Activated naive CD8-positive, alpha-beta T cell treated with anti-CD3 and anti-CD28 coated beads, Interleukin-2, amount 10 ng/mL, durations not matched to agents 7 days and 5 days (primary cell): ENCODE measurements at regions not wholly inside any gene's neighbourhood (a gene's known extent, or its start where the extent isn't known, plus 50 kb on each side); places are given as distances from the start of the nearest gene placed in this dataset.
A peak's percentile ranks its signal among the peaks of the same experiment; 100 is the strongest.

ENCODE experiments used
- ATAC-seq: fragments of 150-1000 bp; cut with Tn5 transposase; one replicate; pipeline ENCODE4 v1.10.0; 2021; ENCODE audit warnings: low read depth, moderate library complexity
- POLR2A ChIA-PET: fragments of 350-600 bp; sonication (Branson Sonifier 250); formaldehyde crosslinking; loops from one replicate; lab custom pipeline; 2021; ENCODE audit warnings: antibody characterized with exemption; lab: Charles Lee
- DNase-seq: peaks from one replicate; pipeline ENCODE4 v3.0.0; 2021
- H3K27ac Mint-ChIP-seq: one replicate; pipeline ENCODE4 v1.8.0; 2022; ENCODE audit warnings: mild to moderate bottlenecking, mixed read lengths
- H3K27me3 Mint-ChIP-seq: one replicate; pipeline ENCODE4 v1.8.0; 2022; ENCODE audit warnings: mild to moderate bottlenecking, moderate library complexity, mixed read lengths
- H3K36me3 Mint-ChIP-seq: one replicate; pipeline ENCODE4 v1.8.0; 2021; ENCODE audit warnings: mild to moderate bottlenecking, mixed read lengths
- H3K4me1 Mint-ChIP-seq: one replicate; pipeline ENCODE4 v1.8.0; 2021; ENCODE audit warnings: mixed read lengths
- H3K4me3 Mint-ChIP-seq: one replicate; pipeline ENCODE4 v1.8.0; 2022; ENCODE audit warnings: mild to moderate bottlenecking, moderate library complexity, mixed read lengths
- H3K9me3 Mint-ChIP-seq: one replicate; pipeline ENCODE4 v1.8.0; 2021; ENCODE audit warnings: mixed read lengths

- H3K27me3 Mint-ChIP-seq, result peaks cover 36% of the 10 kb centered on the region
- DNase-seq (no peak), ATAC-seq (no peak)
- POLR2A ChIA-PET, result no interaction called here
- no peaks in the 10 kb centered on the region for H3K9me3 Mint-ChIP-seq
- H3K4me3 Mint-ChIP-seq, result peak overlapping the region; percentile 22
- H3K4me1 Mint-ChIP-seq, result peaks cover 4% of the 10 kb centered on the region
- H3K27ac Mint-ChIP-seq, result no peak overlapping the region
- no peaks in the 10 kb centered on the region for H3K36me3 Mint-ChIP-seq
Observed at GRCh38 chr15:47184908-47185801, 532.1 kb upstream of the SEMA6D start.

- H3K9me3 Mint-ChIP-seq, result no peaks in the 10 kb centered on the region
- peaks cover 36% of the 10 kb centered on the region for H3K27me3 Mint-ChIP-seq
Observed at GRCh38 chr15:47186075-47186474, 531.2 kb upstream of the SEMA6D start.

GRCh38 chr15:47188758-47189507, 528.4 kb upstream of the SEMA6D start:
- no peak overlapping the region for H3K27ac Mint-ChIP-seq
- H3K4me3 Mint-ChIP-seq, result no peak overlapping the region
- POLR2A ChIA-PET, result no interaction called here
- peaks cover 4% of the 10 kb centered on the region for H3K4me1 Mint-ChIP-seq
- peaks cover 22% of the 10 kb centered on the region for H3K27me3 Mint-ChIP-seq
- no peaks in the 10 kb centered on the region for H3K9me3 Mint-ChIP-seq
- DNase-seq, result no peak
- H3K36me3 Mint-ChIP-seq, result no peaks in the 10 kb centered on the region
- ATAC-seq, result no peak

More at GRCh38 chr15:47186075-47186474, 531.2 kb upstream of the SEMA6D start:
- Mint-ChIP-seq H3K36me3 (no peaks in the 10 kb centered on the region), H3K4me3 (no peak overlapping the region), H3K27ac (no peak overlapping the region), H3K4me1 (peaks cover 4% of the 10 kb centered on the region)
- DNase-seq, result no peak
- POLR2A ChIA-PET, result no interaction called here
- ATAC-seq, result no peak

GRCh38 chr15:47194718-47195117, 522.6 kb upstream of the SEMA6D start:
- POLR2A ChIA-PET, result no interaction called here
- H3K9me3 Mint-ChIP-seq, result no peaks in the 10 kb centered on the region
- no peak overlapping the region for H3K27ac Mint-ChIP-seq
- no peak for DNase-seq
- H3K4me3 Mint-ChIP-seq, result no peak overlapping the region
- H3K36me3 Mint-ChIP-seq, result no peaks in the 10 kb centered on the region
- no peaks in the 10 kb centered on the region for H3K4me1 Mint-ChIP-seq
- no peak for ATAC-seq
- peaks cover 2% of the 10 kb centered on the region for H3K27me3 Mint-ChIP-seq

- H3K27ac Mint-ChIP-seq, result no peak overlapping the region
- H3K36me3 Mint-ChIP-seq, result no peaks in the 10 kb centered on the region
- H3K9me3 Mint-ChIP-seq, result no peaks in the 10 kb centered on the region
- DNase-seq (peak; percentile 54), ATAC-seq (no peak)
- H3K4me1 Mint-ChIP-seq, result no peaks in the 10 kb centered on the region
- POLR2A ChIA-PET, result no interaction called here
- no peak overlapping the region for H3K4me3 Mint-ChIP-seq
- H3K27me3 Mint-ChIP-seq, result peaks cover 4% of the 10 kb centered on the region
Observed at GRCh38 chr15:47196048-47196447, 521.3 kb upstream of the SEMA6D start.

- POLR2A ChIA-PET, result no interaction called here
- DNase-seq (no peak), ATAC-seq (no peak)
- no peak overlapping the region for H3K27ac Mint-ChIP-seq
- no peaks in the 10 kb centered on the region for H3K4me1 Mint-ChIP-seq
- H3K36me3 Mint-ChIP-seq, result no peaks in the 10 kb centered on the region
- no peak overlapping the region for H3K4me3 Mint-ChIP-seq
- no peaks in the 10 kb centered on the region for H3K9me3 Mint-ChIP-seq
- peaks cover 2% of the 10 kb centered on the region for H3K27me3 Mint-ChIP-seq
Observed at GRCh38 chr15:47203993-47204392, 513.3 kb upstream of the SEMA6D start.

- no peaks in the 10 kb centered on the region for H3K9me3 Mint-ChIP-seq
- no peak overlapping the region for H3K4me3 Mint-ChIP-seq
- ATAC-seq (no peak), DNase-seq (no peak)
- H3K36me3 Mint-ChIP-seq, result no peaks in the 10 kb centered on the region
- no peaks in the 10 kb centered on the region for H3K27me3 Mint-ChIP-seq
- POLR2A ChIA-PET, result no interaction called here
- H3K27ac Mint-ChIP-seq, result no peak overlapping the region
- H3K4me1 Mint-ChIP-seq, result no peaks in the 10 kb centered on the region
Observed at GRCh38 chr15:47206358-47206978, 510.8 kb upstream of the SEMA6D start.

GRCh38 chr15:47209591-47209990, 507.7 kb upstream of the SEMA6D start:
- no peaks in the 10 kb centered on the region for H3K27me3 Mint-ChIP-seq
- H3K36me3 Mint-ChIP-seq, result no peaks in the 10 kb centered on the region
- H3K4me3 Mint-ChIP-seq, result no peak overlapping the region
- no peak overlapping the region for H3K27ac Mint-ChIP-seq
- H3K4me1 Mint-ChIP-seq, result no peaks in the 10 kb centered on the region
- H3K9me3 Mint-ChIP-seq, result no peaks in the 10 kb centered on the region
- ATAC-seq (no peak), DNase-seq (no peak)
- POLR2A ChIA-PET, result no interaction called here

GRCh38 chr15:47212222-47213010, 504.9 kb upstream of the SEMA6D start:
- POLR2A ChIA-PET, result no interaction called here
- Mint-ChIP-seq H3K9me3 (no peaks in the 10 kb centered on the region), H3K4me1 (no peaks in the 10 kb centered on the region), H3K27ac (no peak overlapping the region), H3K27me3 (no peaks in the 10 kb centered on the region), H3K36me3 (no peaks in the 10 kb centered on the region), H3K4me3 (no peak overlapping the region)
- ATAC-seq (no peak), DNase-seq (no peak)

GRCh38 chr15:47213883-47214282, 503.4 kb upstream of the SEMA6D start:
- ATAC-seq, result no peak
- no peaks in the 10 kb centered on the region for H3K27me3 Mint-ChIP-seq
- H3K4me3 Mint-ChIP-seq, result no peak overlapping the region
- no peak overlapping the region for H3K27ac Mint-ChIP-seq
- no peak for DNase-seq
- no peaks in the 10 kb centered on the region for H3K4me1 Mint-ChIP-seq
- no peaks in the 10 kb centered on the region for H3K9me3 Mint-ChIP-seq
- POLR2A ChIA-PET, result no interaction called here
- no peaks in the 10 kb centered on the region for H3K36me3 Mint-ChIP-seq

- Mint-ChIP-seq H3K36me3 (no peaks in the 10 kb centered on the region), H3K4me1 (no peaks in the 10 kb centered on the region), H3K9me3 (no peaks in the 10 kb centered on the region), H3K27ac (no peak overlapping the region), H3K27me3 (no peaks in the 10 kb centered on the region), H3K4me3 (no peak overlapping the region)
- no peak for ATAC-seq
- DNase-seq, result no peak
- POLR2A ChIA-PET, result no interaction called here
Observed at GRCh38 chr15:47218295-47218694, 499.0 kb upstream of the SEMA6D start.

GRCh38 chr15:47244361-47244760, 472.9 kb upstream of the SEMA6D start:
- no peak overlapping the region for H3K27ac Mint-ChIP-seq
- H3K27me3 Mint-ChIP-seq, result no peaks in the 10 kb centered on the region
- H3K4me1 Mint-ChIP-seq, result no peaks in the 10 kb centered on the region
- no peak for ATAC-seq
- no peak for DNase-seq
- POLR2A ChIA-PET, result no interaction called here
- H3K36me3 Mint-ChIP-seq, result no peaks in the 10 kb centered on the region
- no peak overlapping the region for H3K4me3 Mint-ChIP-seq
- H3K9me3 Mint-ChIP-seq, result peaks cover 3% of the 10 kb centered on the region

GRCh38 chr15:47246317-47246716, 471.0 kb upstream of the SEMA6D start:
- H3K4me1 Mint-ChIP-seq, result no peaks in the 10 kb centered on the region
- no peak for ATAC-seq
- no peaks in the 10 kb centered on the region for H3K27me3 Mint-ChIP-seq
- no peaks in the 10 kb centered on the region for H3K36me3 Mint-ChIP-seq
- POLR2A ChIA-PET, result no interaction called here
- no peak overlapping the region for H3K27ac Mint-ChIP-seq
- H3K9me3 Mint-ChIP-seq, result peaks cover 3% of the 10 kb centered on the region
- no peak overlapping the region for H3K4me3 Mint-ChIP-seq
- no peak for DNase-seq
